ENCODE measurements at regions not wholly inside any gene's neighbourhood (a gene's known extent, or its start where the extent isn't known, plus 50 kb on each side); places are given as distances from the start of the nearest gene placed in this dataset.
"Not testable (repeated sequence)": the region's sequence is repeated elsewhere in the genome, so short reads cannot be mapped to it uniquely, and the experiment has no call there.

DNA sequence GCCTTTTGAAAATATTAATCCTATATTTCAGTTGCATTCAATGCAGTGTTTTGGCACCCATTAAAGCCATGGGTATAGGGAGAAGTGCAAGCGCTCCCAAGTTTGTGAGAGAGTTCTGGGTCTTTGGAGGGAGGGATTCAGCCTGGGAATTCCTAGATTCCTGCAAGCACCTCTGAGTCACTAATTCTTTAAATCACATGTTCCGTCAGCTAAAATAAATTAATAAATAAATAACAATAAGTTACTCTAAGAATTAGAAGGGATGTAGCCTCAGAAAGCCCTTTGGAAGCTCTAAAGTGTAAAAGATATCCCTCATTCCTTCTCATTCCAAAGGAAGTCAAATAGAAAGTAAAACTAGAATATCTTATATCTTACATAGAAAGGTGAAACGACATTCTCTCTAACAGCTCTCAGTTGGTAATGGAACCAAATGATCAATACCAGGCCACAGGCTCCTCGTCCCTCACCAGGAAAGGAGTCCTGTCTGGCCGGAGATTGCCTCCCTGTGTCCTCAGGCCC, 222.4 kb upstream of the RBBP8 start:
- Mint-ChIP-seq H3K27me3 (no peaks in the 10 kb centered on the region), H3K9me3 (no peaks in the 10 kb centered on the region), H3K27ac (no peak overlapping the region), H3K4me3 (no peak overlapping the region), H3K36me3 (ENCODE audit: low read depth) (no peaks in the 10 kb centered on the region), H3K4me1 (ENCODE audit: low read depth) (no peaks in the 10 kb centered on the region)
- intact Hi-C loops (cut with micrococcal nuclease), result no loop called here

DNA sequence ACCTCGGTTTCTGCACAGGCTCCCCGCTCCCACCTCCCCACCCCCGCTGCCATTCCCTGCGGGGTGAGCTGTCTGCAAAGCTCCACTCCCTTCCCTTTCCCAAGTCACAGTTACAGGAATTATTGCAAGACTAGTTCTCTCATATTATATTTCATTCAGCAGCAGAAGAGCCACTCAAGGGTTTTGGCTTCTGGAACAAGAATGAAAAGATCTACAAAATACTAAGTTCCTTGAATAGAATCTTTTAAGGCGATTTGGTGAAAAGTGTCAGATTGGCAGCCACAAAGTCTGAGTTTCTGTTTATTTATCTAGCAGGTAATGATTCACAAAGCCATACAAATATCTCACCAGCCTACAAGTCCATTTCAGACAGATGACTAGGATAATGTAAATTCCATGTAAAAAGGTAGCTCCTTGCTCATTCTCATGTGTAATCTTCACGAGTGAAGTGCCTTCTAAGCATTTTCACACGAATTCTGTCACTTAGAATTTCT, 221.9 kb upstream of the RBBP8 start:
- Mint-ChIP-seq H3K4me1 (ENCODE audit: low read depth) (no peaks in the 10 kb centered on the region), H3K27me3 (no peaks in the 10 kb centered on the region), H3K36me3 (ENCODE audit: low read depth) (no peaks in the 10 kb centered on the region), H3K27ac (no peak overlapping the region), H3K4me3 (no peak overlapping the region), H3K9me3 (no peaks in the 10 kb centered on the region)
- intact Hi-C loops (cut with micrococcal nuclease), result no loop called here

DNA sequence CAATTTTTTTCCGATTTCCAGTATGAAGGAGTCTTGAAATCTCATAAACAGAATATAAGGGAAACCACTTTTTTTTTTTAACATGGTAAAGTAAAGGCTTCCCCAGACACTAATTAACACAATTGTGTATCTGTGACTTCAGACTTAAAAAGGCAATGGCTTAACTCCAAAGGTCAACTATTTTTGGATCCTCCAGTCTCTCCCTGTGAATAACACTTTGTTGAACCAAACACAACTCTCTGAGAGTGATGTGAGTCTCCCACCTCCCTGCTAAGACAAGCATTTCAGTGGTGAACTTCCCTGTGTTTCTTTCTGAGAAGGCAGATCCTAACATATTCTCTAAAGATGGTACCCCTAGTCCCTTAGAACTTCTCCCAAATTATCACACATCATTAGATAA, 219.6 kb upstream of the RBBP8 start:
- intact Hi-C loops (cut with micrococcal nuclease), result no loop called here
- H3K4me1 Mint-ChIP-seq (ENCODE audit: low read depth), result no peaks in the 10 kb centered on the region
- H3K36me3 Mint-ChIP-seq (ENCODE audit: low read depth), result no peaks in the 10 kb centered on the region
- no peaks in the 10 kb centered on the region for H3K27me3 Mint-ChIP-seq
- no peak overlapping the region for H3K27ac Mint-ChIP-seq
- H3K4me3 Mint-ChIP-seq, result no peak overlapping the region
- no peaks in the 10 kb centered on the region for H3K9me3 Mint-ChIP-seq

DNA sequence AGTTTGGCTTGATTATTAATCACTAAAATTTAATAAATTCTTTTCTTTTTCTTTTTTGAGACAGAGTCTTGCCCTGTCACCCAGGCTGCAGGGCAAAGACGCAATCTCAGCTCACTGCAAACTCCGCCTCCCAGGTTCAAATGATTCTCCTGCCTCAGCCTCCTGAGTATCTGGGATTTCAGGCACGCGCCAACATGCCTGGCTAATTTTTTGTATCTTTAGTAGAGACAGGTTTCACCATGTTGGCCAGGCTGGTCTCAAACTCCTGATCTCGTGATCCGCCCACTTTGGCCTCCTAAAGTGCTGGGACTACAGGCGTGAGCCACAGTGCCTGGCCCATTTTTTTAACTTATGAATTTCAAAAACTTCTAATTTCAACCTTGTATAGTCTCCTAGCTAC, 215.6 kb upstream of the RBBP8 start:
- H3K36me3 Mint-ChIP-seq (ENCODE audit: low read depth); H3K4me3 Mint-ChIP-seq; intact Hi-C loops (cut with micrococcal nuclease); H3K27me3 Mint-ChIP-seq; H3K9me3 Mint-ChIP-seq; H3K4me1 Mint-ChIP-seq (ENCODE audit: low read depth); H3K27ac Mint-ChIP-seq: not testable (repeated sequence)

DNA sequence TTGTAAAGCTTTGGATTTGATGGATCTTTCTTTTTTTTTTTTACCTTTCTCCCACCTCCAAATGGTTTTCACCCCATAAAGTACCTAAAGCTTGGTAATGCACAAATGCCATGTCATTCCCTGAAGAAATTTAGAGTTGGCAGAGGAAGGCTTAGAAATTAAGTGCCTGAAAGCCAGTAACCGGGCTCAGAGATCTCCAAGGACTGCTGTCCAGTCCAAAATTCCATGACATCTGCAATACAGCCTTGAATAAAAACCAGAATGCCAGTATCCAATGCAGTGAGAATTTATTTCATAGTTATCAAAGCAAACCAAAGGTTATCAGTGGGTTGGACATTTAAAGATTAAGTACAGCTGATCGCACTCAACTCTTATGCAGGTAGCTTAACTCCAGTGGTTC, 209.9 kb upstream of the RBBP8 start:
- Mint-ChIP-seq H3K36me3 (ENCODE audit: low read depth) (no peaks in the 10 kb centered on the region), H3K4me1 (ENCODE audit: low read depth) (no peaks in the 10 kb centered on the region), H3K4me3 (no peak overlapping the region), H3K9me3 (no peaks in the 10 kb centered on the region), H3K27me3 (no peaks in the 10 kb centered on the region), H3K27ac (no peak overlapping the region)
- intact Hi-C loops (cut with micrococcal nuclease), result no loop called here

DNA sequence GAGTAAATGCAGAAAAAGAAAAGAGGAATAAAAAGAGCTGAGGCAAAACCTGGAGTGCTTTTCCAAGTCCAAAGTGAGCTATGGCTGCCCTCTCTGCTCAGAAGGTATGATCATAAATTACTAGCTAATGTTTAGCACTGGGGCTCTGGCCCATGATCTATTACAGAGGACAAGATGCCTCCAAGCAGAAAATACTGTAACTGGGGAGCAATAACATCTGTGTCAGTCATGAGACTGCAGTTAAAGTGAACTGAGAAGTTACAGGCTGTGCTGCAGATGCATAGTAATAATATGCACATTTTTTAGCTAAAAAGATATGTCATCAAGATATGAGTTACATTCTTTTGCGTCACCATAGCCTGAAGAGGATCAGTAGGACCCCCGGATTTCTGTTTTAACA, 209.4 kb upstream of the RBBP8 start:
- Mint-ChIP-seq H3K27ac (no peak overlapping the region), H3K27me3 (no peaks in the 10 kb centered on the region), H3K4me1 (ENCODE audit: low read depth) (no peaks in the 10 kb centered on the region), H3K4me3 (no peak overlapping the region), H3K36me3 (ENCODE audit: low read depth) (no peaks in the 10 kb centered on the region), H3K9me3 (no peaks in the 10 kb centered on the region)
- intact Hi-C loops (cut with micrococcal nuclease), result no loop called here

DNA sequence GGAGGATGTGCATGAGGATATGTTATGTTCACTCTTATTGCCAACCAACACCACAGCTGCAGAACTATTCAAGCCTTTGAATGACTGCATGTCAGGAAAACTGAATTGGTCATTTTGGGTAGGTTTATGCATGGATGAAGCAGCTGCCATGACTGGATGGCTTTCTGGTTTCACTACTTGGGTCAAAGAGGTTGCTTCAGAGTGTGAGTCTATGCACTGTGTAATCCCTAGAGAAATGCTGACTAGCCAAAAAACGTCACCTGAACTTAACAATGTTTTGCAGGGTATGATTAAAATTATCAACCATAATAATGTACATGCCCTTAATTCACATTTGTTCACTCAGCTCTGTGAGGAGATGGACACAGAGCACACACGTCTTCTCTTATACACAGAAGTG, 206.7 kb upstream of the RBBP8 start:
- no peak overlapping the region for H3K27ac Mint-ChIP-seq

DNA sequence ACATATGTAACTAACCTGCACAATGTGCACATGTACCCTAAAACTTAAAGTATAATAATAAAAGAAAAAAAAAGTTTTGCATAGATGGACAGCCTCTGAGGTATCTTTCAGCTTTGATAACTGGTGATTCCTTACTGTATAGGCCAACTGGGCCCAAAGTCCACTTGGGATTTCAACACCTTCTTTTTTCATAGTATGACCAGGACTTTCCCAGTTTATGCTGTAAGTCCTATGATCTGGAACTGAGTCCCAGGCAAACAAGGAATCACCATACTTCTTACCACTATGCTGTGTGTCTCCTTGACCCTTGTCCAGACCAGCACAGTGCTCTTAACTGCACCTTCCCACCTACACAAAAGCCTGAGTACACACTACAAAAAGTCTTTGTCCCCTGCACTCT, 205.1 kb upstream of the RBBP8 start:
- H3K9me3 Mint-ChIP-seq, result no peaks in the 10 kb centered on the region
- H3K4me3 Mint-ChIP-seq, result no peak overlapping the region
- intact Hi-C loops (cut with micrococcal nuclease), result no loop called here
- no peaks in the 10 kb centered on the region for H3K36me3 Mint-ChIP-seq (ENCODE audit: low read depth)
- no peaks in the 10 kb centered on the region for H3K4me1 Mint-ChIP-seq (ENCODE audit: low read depth)
- H3K27ac Mint-ChIP-seq, result no peak overlapping the region
- H3K27me3 Mint-ChIP-seq, result no peaks in the 10 kb centered on the region

More for the DNA sequence above, 206.7 kb upstream of the RBBP8 start:
- no peaks in the 10 kb centered on the region for H3K36me3 Mint-ChIP-seq (ENCODE audit: low read depth)
- no peaks in the 10 kb centered on the region for H3K9me3 Mint-ChIP-seq
- H3K4me3 Mint-ChIP-seq, result no peak overlapping the region
- intact Hi-C loops (cut with micrococcal nuclease), result no loop called here
- H3K4me1 Mint-ChIP-seq (ENCODE audit: low read depth), result no peaks in the 10 kb centered on the region
- H3K27me3 Mint-ChIP-seq, result no peaks in the 10 kb centered on the region

DNA sequence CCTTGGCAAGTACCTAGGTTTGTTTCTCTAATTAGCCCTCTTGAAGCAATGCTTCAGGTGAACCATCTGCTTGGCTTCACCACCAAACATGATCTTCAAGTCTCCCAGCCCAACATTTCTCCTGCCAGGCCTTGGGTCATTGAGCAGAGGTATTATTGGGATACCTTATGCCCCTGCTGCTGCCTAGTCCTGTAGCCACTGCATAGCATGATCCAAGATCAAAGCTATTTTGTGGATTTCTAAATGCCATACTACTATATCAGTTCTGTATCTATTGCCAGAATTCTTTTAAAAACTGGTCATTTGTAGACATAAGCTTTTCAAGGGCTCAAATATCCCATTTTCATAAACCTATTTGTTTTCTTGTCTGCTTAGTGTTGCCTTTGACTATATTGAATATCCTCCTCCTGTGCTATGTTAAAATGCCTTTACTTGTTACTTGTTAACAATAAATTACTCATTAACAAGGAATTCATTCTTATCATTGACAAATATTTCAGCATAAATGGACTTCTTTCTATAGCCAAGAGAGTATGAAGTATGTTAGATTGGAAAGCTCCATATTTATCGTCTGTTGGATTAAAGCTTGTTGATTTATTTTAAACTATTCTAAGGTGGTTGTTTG, 204.5 kb upstream of the RBBP8 start:
- intact Hi-C loops (cut with micrococcal nuclease), result no loop called here

DNA sequence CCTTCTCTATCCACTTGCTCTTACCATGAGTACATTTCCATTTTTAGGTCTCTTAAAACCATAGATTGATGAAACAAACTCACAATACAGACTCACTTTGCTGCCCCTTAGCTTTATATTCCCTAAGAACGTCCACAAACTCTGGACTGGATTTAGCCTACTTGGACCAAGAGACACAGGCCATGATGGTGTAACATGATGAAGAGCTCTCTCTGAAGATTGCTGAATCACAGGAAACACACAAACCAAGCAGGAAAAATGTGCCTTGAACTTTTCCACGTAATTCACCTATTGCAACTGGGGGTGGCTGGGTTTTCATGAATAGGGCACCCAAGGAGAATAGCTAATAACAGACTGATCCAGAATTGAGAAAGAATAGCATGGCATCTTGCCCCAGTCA, 201.7 kb upstream of the RBBP8 start:
- Mint-ChIP-seq H3K4me3 (no peak overlapping the region), H3K36me3 (ENCODE audit: low read depth) (no peaks in the 10 kb centered on the region)
- intact Hi-C loops (cut with micrococcal nuclease), result no loop called here

More for the DNA sequence above, 204.5 kb upstream of the RBBP8 start:
- no peak overlapping the region for H3K27ac Mint-ChIP-seq
- H3K36me3 Mint-ChIP-seq (ENCODE audit: low read depth), result no peaks in the 10 kb centered on the region
- no peaks in the 10 kb centered on the region for H3K27me3 Mint-ChIP-seq
- no peaks in the 10 kb centered on the region for H3K4me1 Mint-ChIP-seq (ENCODE audit: low read depth)
- no peaks in the 10 kb centered on the region for H3K9me3 Mint-ChIP-seq
- no peak overlapping the region for H3K4me3 Mint-ChIP-seq

DNA sequence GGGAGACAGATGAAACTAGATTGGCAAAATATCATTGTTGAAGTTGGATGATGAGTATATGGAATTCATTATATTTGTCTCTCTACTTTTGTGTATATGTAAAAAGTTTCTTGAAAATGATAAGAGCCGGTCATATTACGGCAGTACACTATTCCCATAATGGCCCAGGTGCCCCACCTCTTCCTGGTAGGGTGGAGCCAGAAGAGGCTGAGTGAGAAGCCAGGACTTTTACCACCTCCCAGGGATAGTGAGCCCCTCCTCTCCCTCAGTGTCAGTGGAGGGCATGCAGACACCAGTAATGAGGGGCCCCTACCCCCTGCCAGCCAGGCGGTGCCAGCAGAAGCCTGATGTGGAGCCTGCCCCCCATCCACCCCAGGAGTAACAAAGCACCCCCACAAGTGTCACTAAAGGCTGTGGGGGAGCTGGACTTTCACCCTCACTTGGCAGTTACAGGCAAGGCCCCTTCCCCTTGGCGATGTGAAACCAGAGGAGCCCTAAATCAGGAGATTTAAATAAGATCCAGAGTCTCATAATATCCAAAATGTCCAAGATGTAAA, 198.9 kb upstream of the RBBP8 start:
- intact Hi-C loops (cut with micrococcal nuclease), result no loop called here
- Mint-ChIP-seq H3K4me1 (ENCODE audit: low read depth) (no peaks in the 10 kb centered on the region), H3K4me3 (no peak overlapping the region), H3K9me3 (no peaks in the 10 kb centered on the region), H3K27ac (no peak overlapping the region), H3K36me3 (ENCODE audit: low read depth) (no peaks in the 10 kb centered on the region), H3K27me3 (no peaks in the 10 kb centered on the region)

More for the DNA sequence above, 201.7 kb upstream of the RBBP8 start:
- no peaks in the 10 kb centered on the region for H3K4me1 Mint-ChIP-seq (ENCODE audit: low read depth)
- H3K27me3 Mint-ChIP-seq, result no peaks in the 10 kb centered on the region
- no peak overlapping the region for H3K27ac Mint-ChIP-seq
- no peaks in the 10 kb centered on the region for H3K9me3 Mint-ChIP-seq

DNA sequence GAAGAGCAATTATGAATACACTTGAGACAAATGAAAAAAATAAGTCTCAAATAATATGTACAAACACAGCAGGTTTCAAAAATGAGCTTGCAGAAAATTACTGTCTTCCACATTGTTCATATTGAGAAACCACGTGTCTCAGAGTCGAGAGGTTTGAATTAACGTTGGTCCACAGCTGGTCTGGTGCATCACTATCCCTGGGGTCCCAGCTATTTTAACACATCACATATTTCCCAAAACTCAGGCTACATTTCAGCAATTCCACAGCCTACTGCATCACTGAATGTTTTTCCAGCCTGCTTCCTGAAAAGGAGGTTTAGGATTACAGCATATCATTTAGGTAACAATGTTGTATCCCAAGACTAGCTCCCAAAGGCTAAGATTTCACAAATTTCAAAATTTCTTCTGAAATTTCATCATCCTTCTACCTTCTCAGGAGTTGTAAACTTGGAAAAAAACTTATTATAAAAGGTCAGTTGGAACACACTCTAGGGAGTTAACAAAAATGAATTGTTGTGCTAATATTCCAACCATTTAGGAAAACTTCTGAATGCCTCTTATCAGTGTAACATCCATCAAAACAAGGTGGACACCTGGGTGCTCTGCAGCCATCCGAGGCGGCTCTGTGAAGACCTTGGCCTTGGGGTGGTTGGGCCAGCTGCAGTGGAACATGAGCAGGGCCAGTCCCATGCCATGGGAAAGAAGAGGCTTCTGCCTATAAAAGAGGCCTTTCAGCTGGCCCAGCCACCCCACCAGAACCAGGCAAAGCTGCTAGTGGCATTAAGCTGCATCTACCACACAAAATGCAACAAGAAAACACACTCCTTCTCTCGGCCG, 198.1 kb upstream of the RBBP8 start:
- Mint-ChIP-seq H3K27ac (no peak overlapping the region), H3K4me3 (no peak overlapping the region), H3K36me3 (ENCODE audit: low read depth) (no peaks in the 10 kb centered on the region), H3K27me3 (no peaks in the 10 kb centered on the region), H3K9me3 (no peaks in the 10 kb centered on the region), H3K4me1 (ENCODE audit: low read depth) (no peaks in the 10 kb centered on the region)
- intact Hi-C loops (cut with micrococcal nuclease), result no loop called here

DNA sequence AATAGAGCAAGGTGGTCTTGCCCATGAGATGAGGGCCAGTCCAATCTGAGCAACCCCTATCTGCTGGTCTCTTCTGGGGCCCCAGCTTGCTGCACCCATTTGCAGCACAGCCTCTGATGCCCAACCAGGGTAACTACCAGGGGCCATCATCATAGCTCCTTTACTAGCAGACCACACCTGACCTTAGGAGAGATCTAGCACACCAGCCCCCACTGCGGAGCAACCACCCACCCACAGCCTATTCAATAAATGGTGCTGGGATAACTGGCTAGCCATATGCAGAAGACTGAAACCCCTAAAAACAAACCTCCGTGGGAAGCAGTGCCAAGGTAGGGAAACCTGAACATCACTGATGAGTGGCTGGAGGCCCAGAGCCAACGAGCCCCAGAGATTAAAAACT, 196.1 kb upstream of the RBBP8 start:
- Mint-ChIP-seq H3K4me3 (no peak overlapping the region), H3K4me1 (ENCODE audit: low read depth) (no peaks in the 10 kb centered on the region), H3K9me3 (no peaks in the 10 kb centered on the region), H3K27me3 (no peaks in the 10 kb centered on the region), H3K36me3 (ENCODE audit: low read depth) (no peaks in the 10 kb centered on the region), H3K27ac (no peak overlapping the region)
- intact Hi-C loops (cut with micrococcal nuclease), result no loop called here

DNA sequence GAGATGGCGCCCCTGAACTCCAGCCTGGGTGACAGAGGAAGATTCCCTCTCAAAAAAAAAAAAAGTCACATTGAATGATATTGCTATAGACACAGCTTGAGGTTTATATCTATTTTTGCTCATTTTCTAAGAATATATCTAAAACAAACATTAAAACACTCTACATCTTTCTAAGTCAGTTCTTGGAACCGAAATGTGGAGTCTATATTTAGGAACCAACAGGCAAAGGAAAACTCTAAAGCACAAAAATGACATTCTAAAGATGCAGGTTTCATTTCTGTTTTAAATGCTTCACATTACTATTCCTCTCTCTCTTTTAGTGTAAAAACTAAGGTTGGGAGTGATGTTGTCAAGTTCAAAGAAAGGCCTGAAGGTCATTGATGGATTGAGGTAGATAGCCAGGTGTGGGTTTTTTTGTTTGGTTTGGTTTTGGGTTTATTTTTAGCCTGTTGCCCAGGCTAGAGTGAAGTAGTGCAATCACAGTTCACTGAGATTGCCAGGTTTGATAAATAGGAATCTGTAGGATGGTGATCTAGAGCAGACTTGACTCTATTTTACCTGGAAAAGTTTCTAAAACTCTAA, 194.0 kb upstream of the RBBP8 start:
- no peaks in the 10 kb centered on the region for H3K9me3 Mint-ChIP-seq
- no peaks in the 10 kb centered on the region for H3K4me1 Mint-ChIP-seq (ENCODE audit: low read depth)
- intact Hi-C loops (cut with micrococcal nuclease), result no loop called here

More for the DNA sequence above, 194.0 kb upstream of the RBBP8 start:
- H3K36me3 Mint-ChIP-seq (ENCODE audit: low read depth), result no peaks in the 10 kb centered on the region
- H3K27me3 Mint-ChIP-seq, result no peaks in the 10 kb centered on the region
- no peak overlapping the region for H3K27ac Mint-ChIP-seq
- no peak overlapping the region for H3K4me3 Mint-ChIP-seq
